ENCODE measurements at regions not wholly inside any gene's neighbourhood (a gene's known extent, or its start where the extent isn't known, plus 50 kb on each side); places are given as distances from the start of the nearest gene placed in this dataset.

GRCh38 chr2:151193576-151193975, 68.1 kb downstream of the RBM43 start:
- no peak for TF ChIP-seq CTCF (IDR thresholded peaks at IDR 0.05)
- no peak for TF ChIP-seq POLR2A (IDR thresholded peaks at IDR 0.05)
